Stromal cell of bone marrow (primary cell): ENCODE measurements at regions not wholly inside any gene's neighbourhood (a gene's known extent, or its start where the extent isn't known, plus 50 kb on each side); places are given as distances from the start of the nearest gene placed in this dataset.
A peak's percentile ranks its signal among the peaks of the same experiment; 100 is the strongest.
"Not testable (repeated sequence)": the region's sequence is repeated elsewhere in the genome, so short reads cannot be mapped to it uniquely, and the experiment has no call there.

Experiments
- DNase-seq: peaks from one replicate; pipeline ENCODE4 v3.0.0-alpha.2; 2012; ENCODE audit warnings: low read depth

DNA sequence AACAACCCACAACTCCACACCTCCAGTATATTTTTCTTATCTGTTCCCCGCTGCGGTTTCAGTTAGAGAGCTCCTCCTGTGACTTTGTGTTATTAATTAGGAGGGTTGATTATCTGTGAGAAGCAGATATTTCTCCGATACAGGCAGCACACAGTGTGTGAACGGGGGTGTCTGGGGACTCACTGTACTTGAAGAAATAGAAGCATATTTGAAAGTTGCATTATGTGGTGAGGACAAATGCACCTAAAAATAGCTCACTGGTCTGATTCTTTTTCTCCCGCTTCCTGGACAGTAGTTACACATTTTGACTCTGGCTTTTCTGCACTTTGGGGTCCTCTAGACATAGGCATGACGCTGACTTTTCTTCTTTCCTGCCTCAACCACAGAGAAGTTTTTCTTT is 277.7 kb downstream of the VRK1 start:
- no peak for DNase-seq

DNA sequence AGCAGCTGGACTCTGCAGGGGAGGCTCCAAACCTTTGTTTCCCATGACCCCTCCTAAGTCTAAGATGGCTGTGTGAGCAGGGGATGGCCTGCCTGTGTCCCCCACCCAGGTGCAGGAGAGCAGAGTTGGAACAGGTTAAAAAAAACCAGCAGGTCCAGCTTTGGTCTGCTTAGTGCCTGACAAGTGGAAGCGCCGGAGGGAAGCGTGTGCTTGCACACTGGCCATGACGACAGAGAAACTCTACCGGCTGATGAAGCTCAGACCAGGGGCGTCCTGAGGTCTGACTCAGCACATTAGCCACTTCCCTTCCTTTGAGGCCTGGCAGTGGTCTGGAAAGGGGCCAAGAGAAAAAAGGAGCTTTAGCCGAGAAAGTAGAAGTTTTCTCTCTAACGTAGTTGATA is 280.1 kb downstream of the VRK1 start:
- DNase-seq = peak; percentile 13

DNA sequence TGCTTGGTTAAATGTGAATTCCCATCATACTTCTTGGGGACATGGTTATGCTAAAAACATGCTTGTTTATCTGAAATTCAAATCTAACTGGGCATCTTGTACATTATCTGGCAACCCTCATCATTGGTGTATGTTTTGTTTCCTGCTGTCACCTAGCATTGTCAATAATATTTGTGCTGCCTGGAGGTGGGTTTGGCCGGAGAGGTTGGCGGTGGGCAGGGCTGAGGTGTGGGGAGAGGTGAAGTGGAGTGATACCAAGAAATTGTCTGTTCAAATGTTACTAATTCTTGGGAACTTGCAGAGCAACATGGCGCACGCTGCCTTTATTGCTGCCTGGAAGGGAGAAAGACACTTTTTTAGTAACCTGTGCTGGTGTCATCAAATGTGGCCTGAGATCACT is 280.5 kb downstream of the VRK1 start:
- DNase-seq = no peak

DNA sequence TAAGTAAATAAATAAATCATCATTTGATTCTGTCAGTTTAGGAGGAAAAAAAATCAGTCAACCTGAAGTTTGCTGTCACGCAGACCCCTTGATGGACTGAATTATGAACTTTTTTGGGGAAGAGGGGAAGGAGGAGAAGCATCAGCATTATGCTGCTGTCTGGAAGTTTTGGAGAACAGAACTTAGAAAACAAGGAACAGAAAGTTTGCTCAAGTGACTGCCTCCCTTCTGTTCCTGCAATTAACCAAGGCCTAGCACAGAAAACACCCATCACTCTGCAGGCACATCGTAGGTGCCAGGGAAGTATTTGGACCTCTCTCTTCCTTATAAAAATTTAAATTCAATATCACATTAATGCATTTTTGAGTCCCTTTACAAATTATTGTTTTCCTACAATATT is 283.8 kb downstream of the VRK1 start:
- DNase-seq = no peak

DNA sequence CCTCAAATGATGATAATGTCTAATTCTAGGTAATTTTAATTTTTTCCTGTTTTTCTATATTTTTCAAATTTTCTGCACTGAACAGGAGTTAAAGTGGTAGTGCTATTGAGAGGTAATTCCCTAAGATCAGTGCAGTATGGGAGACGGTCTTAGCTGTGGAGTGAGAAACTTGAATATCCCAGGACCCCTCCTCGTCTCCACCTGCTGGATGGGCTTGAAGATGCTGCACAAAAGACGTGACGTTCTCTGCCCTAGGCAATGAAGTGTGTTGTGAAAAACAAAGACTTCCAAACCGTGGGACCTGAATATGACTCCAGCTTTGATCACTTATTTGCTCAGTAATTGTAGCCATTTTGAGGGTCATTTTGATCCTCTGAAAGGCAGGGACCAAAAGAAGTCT is 298.1 kb downstream of the VRK1 start:
- no peak for DNase-seq

DNA sequence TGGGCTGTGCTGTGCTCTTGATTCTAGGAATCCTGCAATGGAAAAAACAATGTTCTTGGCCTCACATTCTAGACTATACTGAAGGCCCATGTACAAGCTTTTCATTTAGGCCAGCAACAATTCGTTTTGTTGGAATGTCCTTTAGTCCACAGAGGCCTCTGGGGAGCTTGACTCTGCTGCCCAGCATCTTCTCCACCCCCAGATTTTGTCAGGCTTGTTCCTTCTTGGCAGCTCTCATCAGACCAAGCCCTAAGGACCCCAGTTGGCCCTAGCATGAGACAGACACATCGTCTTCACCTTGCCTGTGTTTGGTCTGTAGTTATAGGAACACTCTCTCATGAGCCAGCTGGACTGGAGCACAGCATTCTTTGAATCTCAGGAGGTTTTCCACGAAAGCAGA is 300.1 kb downstream of the VRK1 start:
- DNase-seq = no peak

DNA sequence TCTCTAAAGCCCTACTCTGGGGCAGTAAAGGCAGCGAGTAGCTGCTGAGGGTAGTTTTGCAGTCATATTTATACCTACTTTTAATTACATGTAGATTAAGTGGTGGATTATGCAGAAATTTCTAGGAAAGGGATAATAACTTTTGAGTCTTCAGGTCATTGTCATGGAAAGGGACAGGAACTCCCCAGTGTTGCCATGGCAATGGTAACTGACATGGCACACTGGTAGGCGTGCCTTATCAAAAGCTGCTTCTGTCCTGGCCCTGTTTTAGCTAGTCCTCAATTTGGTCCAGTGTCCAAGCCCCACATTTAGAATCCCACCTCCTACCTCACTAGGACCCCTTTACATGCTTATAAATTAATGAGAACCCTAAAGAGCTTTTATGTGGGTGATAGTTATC is 303.1 kb downstream of the VRK1 start:
- DNase-seq = no peak

DNA sequence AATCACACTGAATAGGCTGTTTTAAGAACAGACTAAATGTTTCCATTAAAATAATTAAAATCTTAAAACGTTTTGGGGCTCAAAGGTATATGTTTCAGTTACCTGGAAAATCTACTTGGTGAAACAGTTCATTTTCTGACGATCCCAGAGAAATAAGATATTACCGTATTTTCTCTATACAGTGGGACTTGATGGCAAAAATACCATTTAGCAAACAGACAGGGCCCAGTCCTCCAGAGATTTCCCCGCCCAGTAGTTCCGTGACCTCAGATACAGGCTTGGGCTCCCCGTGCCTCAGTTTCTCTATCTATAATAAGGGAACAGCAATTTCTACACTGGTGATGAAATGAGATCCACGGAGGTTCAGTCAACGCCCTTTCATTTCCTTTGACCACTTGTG is 304.4 kb downstream of the VRK1 start:
- no peak for DNase-seq

DNA sequence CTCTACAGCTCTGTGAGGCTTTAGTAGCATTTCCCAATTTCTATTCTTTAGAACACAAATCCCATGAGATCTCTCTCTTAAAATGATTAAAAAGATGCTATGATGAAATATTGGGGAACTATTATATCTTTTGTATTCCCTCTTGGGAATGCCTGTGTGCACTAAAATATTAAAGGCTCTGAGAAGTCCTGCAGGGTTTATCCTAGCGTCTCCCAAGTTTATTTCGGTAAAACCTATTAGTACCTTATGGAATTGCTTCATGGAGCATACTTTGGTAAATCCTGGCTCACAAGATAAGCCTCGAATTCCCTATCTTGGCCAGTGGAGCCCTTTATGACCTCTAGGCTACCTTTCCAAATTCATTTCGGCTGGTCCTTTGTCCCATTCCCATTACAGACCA is 306.8 kb downstream of the VRK1 start:
- no peak for DNase-seq

DNA sequence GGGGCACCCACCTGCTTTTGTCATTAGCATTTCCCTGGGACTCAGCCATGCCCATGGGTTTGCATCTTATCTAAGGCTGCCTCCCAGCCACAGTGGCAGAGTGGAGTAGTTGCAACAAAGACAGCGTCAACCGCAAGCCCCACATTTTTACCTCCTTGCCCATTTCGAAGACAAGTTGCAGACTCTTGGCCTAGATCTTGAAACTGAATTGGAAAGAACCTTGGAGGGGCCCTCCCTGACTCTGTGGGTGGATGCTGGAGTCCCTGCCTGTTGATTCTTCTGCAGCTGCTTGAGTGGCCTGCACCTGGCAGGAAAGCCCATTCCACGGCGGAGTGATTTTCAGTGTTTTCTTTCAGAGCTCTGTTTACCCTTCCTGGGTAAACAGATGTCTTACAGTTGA is 309.0 kb downstream of the VRK1 start:
- no peak for DNase-seq

DNA sequence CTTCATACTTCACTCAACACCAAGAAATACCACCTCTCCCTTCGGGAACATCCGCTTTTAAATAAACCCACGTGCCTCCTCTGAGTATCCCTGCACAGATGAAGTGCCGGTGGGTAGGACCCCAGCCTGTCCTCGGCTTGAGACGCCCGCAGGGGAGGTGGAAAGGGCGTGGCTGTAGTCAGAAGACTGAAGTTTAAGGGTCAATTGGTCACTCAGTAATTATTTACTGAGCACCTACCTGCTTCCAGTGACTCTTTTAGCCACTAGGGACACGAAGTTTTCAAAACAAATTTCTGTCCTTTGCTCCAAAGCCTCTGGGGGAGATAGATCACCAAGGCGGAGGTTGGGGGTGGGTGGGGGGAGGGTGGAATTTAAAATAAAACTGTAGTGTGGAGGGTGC is 309.4 kb downstream of the VRK1 start:
- no peak for DNase-seq

DNA sequence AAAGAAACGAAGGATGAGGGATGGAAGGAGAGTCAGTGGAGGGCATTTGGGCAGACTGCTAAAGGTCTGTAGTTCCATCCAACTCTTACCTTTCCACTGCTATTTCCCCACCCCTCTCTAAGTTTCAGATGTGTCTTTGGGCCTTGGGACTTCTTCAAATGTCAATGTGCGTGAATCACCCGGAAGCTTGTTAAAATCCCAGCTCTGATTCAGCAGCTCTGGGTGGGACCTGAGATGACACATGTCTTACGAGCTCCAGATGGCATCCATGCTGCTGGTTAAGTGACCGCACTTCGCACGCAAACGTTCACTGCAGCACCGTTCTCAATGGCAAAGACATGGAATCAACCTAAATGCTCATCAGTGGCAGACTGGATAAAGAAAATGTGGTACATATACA is 309.9 kb downstream of the VRK1 start:
- no peak for DNase-seq

DNA sequence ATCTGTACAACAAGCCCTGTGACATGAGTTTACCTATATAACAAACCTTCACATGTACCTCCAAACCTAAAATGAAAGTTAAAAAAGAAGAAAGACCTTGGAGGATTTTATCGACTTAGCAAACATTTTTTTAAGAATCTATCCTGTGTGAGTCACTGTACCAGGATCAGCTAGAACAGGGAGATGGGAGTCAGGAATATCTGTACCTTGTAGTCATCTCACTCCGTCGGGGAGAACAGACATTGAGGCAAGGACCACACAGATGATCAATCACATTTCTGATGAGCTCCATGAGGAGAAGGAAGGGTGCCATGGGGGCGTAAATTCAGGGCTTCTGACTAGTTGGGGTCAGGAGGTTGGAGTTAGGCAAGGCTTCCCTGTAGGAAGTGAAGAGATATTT is 310.6 kb downstream of the VRK1 start:
- DNase-seq = no peak

DNA sequence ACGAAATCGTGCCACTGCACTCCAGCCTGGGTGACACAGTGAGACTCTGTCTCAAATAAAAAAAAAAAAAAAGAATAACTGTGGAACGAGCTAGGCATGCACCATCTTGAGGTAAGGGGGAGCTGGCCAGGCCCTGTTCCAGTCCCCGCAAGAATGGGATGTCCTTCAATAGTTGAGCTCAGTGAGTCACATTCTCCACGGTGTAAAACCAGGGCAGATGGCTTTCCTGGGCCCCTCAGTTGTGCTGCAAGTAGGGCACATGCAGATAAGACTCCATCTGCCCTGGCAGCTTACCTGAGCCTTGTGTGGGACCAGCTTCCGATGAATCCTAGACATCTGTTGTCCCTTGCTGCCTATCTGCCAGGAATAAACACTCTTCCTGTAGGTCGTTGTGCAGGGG is 312.1 kb downstream of the VRK1 start:
- no peak for DNase-seq

DNA sequence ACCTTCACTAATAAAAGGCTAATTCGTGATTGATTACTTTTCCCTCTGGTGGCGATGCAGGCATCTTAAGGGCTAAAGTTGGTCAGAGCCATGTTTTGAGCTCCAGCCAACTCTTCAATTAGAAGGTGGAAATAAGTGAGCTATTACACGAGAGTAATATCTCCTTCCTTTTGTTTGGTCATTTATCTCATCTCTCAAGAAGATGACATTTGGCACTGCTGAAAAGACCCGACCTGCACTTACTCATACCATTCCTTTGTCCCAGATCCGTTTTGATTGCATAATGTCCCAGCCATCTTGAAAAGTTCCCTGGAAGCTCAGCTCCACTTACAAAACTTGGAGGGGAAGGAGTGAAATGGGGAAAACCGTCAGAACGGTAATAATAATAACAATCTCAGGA is 316.2 kb downstream of the VRK1 start:
- no peak for DNase-seq

DNA sequence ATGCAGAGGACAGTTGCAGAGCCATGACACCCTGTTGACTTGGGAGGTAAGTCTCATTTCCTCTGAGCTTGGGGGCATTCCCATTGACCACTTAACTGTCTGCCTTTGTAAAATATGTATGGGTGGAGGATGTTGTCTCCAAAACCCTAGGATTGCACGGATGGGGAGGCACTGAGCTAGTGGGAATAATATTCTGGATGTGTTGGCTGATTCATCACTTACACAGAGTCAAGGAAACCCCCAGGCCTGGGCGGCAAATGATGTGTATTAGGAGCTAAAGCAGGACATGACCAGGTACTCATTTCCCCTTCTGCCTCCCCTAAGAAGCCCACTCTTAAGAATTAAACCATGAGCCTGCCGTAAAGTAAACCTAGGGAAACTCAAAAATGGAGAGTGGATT is 319.4 kb downstream of the VRK1 start:
- DNase-seq = no peak

DNA sequence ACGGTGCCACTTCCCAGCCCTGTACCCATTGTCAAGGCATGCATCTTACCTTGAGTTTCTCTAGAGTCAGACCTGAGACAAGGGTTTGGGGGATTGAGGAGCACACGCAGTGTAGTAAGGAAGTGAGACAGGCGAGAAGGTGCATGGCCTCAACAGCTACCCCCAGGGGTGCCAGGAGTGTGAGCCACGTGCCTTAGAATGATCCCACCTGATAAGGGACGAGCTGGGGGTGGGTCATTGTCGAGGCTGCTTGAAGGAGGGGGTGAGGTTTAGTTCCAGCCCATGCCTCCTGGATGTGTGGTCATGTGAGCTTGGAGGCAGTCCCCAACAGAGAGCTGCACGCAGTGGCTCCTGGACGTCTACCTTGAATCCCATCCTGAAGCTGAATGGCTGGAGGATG is 320.5 kb downstream of the VRK1 start:
- no peak for DNase-seq

DNA sequence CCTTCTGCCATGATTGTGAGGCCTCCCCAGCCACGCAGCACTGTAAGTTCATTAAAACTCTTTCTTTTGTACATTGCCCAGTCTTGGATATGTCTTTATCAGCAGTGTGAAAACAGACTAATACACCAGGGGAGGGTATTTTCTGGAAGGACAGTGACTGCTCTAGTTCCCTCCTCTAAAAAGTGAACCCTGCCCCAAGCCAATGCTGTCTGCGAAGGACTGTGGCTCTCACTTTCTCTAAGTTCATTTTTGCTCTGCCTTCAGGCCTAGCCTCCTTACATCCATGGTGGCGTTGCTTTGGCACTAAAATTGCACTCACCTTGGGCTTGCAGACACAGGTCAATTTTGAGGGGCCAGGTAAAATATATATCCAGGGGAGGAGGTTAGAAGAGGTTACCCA is 323.0 kb downstream of the VRK1 start:
- no peak for DNase-seq

DNA sequence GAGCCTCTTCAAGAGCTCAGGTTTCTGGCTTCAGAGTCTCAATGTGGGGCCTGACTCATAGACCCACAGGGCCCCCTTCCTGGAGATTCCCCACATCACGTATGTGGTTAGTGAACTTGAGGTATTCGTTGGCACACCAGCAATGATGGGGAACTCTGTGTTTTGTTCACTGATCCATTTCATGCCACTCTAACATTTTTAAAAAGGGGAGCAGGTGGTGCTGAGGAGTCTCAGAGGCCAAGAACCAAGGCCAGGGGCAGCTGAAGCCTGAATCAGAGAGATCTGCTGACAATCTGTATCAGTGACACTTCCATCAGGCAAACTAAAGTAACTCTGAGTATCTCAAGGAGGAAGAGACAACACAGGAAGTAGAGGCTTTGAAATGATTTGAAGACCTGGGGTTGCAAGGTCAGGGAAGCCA is 323.4 kb downstream of the VRK1 start:
- DNase-seq = no peak

DNA sequence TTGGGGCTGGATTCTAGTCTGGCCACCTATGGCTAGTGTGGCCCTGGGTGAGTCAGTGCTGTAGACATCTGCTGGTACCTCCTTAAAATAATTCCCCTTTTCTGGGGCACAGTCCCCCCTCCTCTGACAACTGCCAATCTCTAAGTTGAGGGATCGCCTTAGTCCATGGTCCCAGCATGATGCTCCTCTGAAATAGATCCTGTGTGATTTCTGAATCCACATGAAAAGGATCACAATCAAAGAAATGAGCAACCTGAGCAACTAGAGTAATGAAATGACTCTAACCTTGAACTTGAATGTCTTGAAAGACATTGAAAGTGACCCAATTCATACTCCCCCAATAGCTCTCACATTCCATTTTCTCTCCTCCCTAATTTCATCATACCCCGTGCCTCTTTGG is 332.5 kb downstream of the VRK1 start:
- no peak for DNase-seq

DNA sequence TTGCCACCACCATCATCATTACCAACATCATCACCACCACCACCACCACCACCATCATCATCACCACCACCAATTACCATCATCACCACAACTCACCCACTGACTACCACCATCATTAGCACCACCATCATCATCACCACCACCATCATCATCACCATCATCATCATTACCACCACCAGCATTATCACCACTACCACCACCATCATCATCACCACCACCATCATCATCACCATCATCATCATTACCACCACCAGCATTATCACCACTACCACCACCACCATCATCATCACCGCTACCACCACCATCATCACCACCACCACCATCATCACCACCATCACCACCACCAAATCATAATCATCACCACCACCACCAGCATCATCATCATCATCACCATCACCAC is 338.7 kb downstream of the VRK1 start:
- not testable (repeated sequence) for DNase-seq

DNA sequence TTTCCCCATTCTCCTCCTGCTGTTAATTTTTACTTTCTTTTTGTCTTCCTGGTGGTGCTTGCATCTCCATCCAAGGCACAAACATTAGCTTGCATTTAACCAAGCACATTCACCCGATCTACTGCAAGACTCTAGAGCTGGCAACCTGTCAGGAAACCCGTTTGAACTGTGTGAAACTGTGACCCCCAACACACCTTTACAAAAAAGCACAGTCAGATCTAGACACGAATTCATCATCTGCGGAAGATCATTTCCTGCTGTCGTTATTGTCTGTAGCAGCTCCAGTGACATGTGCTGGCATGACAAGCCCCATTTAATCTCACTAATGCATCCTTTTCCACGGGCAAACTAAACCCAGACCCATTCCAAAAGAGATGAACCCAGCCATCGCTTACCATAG is 340.5 kb downstream of the VRK1 start:
- DNase-seq = no peak

DNA sequence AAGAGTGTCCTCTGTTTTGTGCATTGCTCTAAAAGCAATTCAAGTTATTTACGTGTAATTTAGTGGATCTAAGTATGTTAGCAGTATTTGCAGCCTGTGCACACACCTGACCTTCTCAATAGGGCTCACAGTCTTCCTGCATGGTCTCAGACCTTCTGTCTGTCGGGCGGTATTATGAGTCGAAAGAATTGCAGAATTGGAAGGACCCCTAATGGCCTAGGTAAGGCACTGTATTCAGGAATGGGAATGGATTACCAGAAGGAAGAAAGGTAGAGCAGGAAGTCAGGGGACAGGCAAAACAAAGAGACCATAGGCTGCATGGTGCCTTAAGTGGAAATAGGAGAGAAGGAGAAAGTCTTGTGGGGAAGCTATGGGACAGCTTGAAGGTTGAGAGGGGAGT is 341.6 kb downstream of the VRK1 start:
- no peak for DNase-seq

DNA sequence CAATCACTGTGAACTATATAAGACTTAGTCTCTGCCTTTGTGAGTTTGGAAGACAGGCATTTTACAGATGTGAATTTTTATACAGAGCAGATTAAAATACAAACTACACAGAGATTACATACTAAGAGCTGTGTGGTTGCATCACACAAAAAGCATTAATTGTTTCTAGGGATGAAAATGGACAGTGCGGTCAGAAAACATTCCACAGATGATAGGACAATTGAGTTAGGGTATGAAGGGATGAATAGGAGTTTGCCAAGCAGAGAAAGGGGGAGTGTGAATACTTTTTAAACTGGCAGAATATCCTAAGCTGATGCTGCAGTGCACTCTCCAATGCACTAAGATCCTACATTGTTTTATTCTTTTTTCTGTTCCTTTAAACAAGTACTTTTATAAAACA is 345.8 kb downstream of the VRK1 start:
- DNase-seq = no peak

DNA sequence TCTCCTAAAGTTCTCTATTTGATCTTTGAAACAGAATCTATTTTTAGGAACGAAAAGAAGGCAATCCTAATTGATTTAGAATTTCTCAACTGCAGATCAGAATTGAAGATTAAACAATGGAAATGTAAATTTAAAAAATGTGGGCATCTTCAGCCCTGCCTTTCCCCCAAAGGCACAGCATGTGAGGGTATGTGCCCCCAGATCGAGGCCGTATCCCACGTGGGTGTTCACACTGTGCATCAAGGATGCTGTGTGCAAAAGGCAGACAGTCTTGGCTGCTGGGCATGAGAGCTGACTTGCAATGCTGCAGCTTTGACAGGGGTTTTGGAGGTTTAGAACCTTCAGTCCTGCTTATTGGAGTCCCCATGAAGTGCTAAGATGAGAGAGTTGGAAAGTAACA is 346.3 kb downstream of the VRK1 start:
- DNase-seq = no peak
